ENCODE measurements at regions not wholly inside any gene's neighbourhood (a gene's known extent, or its start where the extent isn't known, plus 50 kb on each side); places are given as distances from the start of the nearest gene placed in this dataset.

GRCh38 chr12:87778065-87778464, 251.1 kb downstream of the C12orf50 start:
- Mint-ChIP-seq H3K9me3 (ENCODE audit: low read depth, unreplicated experiment) (no peaks in the 10 kb centered on the region), H3K27ac (ENCODE audit: unreplicated experiment) (no peak overlapping the region), H3K4me3 (ENCODE audit: low read depth, unreplicated experiment) (no peak overlapping the region), H3K4me1 (ENCODE audit: low read depth, unreplicated experiment) (peaks cover 18% of the 10 kb centered on the region), H3K36me3 (ENCODE audit: insufficient read depth, unreplicated experiment) (no peaks in the 10 kb centered on the region), H3K27me3 (ENCODE audit: unreplicated experiment) (no peaks in the 10 kb centered on the region)
- no peak for TF ChIP-seq CTCF (IDR thresholded peaks at IDR 0.05; ENCODE audit: unreplicated experiment)
- no peak for DNase-seq
- BruUV-seq (replicated peaks) = no TSS peak
- CTCF ChIA-PET = no interaction called here
- intact Hi-C loops (cut with micrococcal nuclease; ENCODE audit: unreplicated experiment) = no loop called here

- Mint-ChIP-seq H3K4me3 (ENCODE audit: low read depth, unreplicated experiment) (no peak overlapping the region), H3K9me3 (ENCODE audit: low read depth, unreplicated experiment) (no peaks in the 10 kb centered on the region), H3K36me3 (ENCODE audit: insufficient read depth, unreplicated experiment) (no peaks in the 10 kb centered on the region), H3K27me3 (ENCODE audit: unreplicated experiment) (no peaks in the 10 kb centered on the region), H3K4me1 (ENCODE audit: low read depth, unreplicated experiment) (peaks cover 18% of the 10 kb centered on the region), H3K27ac (ENCODE audit: unreplicated experiment) (no peak overlapping the region)
- DNase-seq = no peak
- no TSS peak for BruUV-seq (replicated peaks)
- intact Hi-C loops (cut with micrococcal nuclease; ENCODE audit: unreplicated experiment) = no loop called here
- CTCF ChIA-PET = no interaction called here
- no peak for TF ChIP-seq CTCF (IDR thresholded peaks at IDR 0.05; ENCODE audit: unreplicated experiment)
These were observed 253.4 kb downstream of the C12orf50 start for GRCh38 chr12:87775784-87776183.

- DNase-seq = no peak
- CTCF ChIA-PET = no interaction called here
- H3K27me3 Mint-ChIP-seq (ENCODE audit: unreplicated experiment) = no peaks in the 10 kb centered on the region
- H3K4me1 Mint-ChIP-seq (ENCODE audit: low read depth, unreplicated experiment) = peaks cover 14% of the 10 kb centered on the region
- BruUV-seq (replicated peaks) = no TSS peak
- H3K9me3 Mint-ChIP-seq (ENCODE audit: low read depth, unreplicated experiment) = no peaks in the 10 kb centered on the region
- no peak overlapping the region for H3K27ac Mint-ChIP-seq (ENCODE audit: unreplicated experiment)
- no peaks in the 10 kb centered on the region for H3K36me3 Mint-ChIP-seq (ENCODE audit: insufficient read depth, unreplicated experiment)
- intact Hi-C loops (cut with micrococcal nuclease; ENCODE audit: unreplicated experiment) = no loop called here
- no peak for TF ChIP-seq CTCF (IDR thresholded peaks at IDR 0.05; ENCODE audit: unreplicated experiment)
- no peak overlapping the region for H3K4me3 Mint-ChIP-seq (ENCODE audit: low read depth, unreplicated experiment)
These were observed 254.2 kb downstream of the C12orf50 start for GRCh38 chr12:87775051-87775450.

GRCh38 chr12:87772401-87772800, 256.8 kb downstream of the C12orf50 start:
- DNase-seq = no peak
- no TSS peak for BruUV-seq (replicated peaks)

More at GRCh38 chr12:87772401-87772800, 256.8 kb downstream of the C12orf50 start:
- CTCF ChIA-PET = no interaction called here
- Mint-ChIP-seq H3K4me3 (ENCODE audit: low read depth, unreplicated experiment) (no peak overlapping the region), H3K27ac (ENCODE audit: unreplicated experiment) (no peak overlapping the region), H3K4me1 (ENCODE audit: low read depth, unreplicated experiment) (no peaks in the 10 kb centered on the region), H3K27me3 (ENCODE audit: unreplicated experiment) (no peaks in the 10 kb centered on the region), H3K36me3 (ENCODE audit: insufficient read depth, unreplicated experiment) (no peaks in the 10 kb centered on the region), H3K9me3 (ENCODE audit: low read depth, unreplicated experiment) (no peaks in the 10 kb centered on the region)
- intact Hi-C loops (cut with micrococcal nuclease; ENCODE audit: unreplicated experiment) = no loop called here
- TF ChIP-seq CTCF (IDR thresholded peaks at IDR 0.05; ENCODE audit: unreplicated experiment) = no peak
